MCF 10A (cell line): ENCODE measurements at regions not wholly inside any gene's neighbourhood (a gene's known extent, or its start where the extent isn't known, plus 50 kb on each side); places are given as distances from the start of the nearest gene placed in this dataset.

Experiments
- BruUV-seq: library from RNA; stranded (reverse); fragments of 400-500 nt; replicated peaks from 2 replicates; lab custom pipeline; 2021; lab: Mats Ljungman, UMichigan
- CTCF ChIA-PET: fragments of 300-600 bp; sonication (Branson Sonifier 250); formaldehyde crosslinking; extraction: SDS; loops from one replicate; lab custom pipeline; 2021; ENCODE audit warnings: antibody characterized with exemption, inconsistent platforms; lab: Yijun Ruan, JAX
- POLR2A ChIA-PET: fragments of 300-600, 350-650 bp; sonication (Branson Sonifier 250); formaldehyde crosslinking; extraction: SDS; loops from one replicate; lab custom pipeline; 2020; ENCODE audit warnings: antibody characterized with exemption, inconsistent platforms; lab: Yijun Ruan, JAX
- DNase-seq: peaks from one replicate; pipeline ENCODE4 v3.0.0-alpha.2; 2018; ENCODE audit not compliant: unreplicated experiment
- H3K27ac Mint-ChIP-seq: one replicate; pipeline ENCODE4 v1.8.0; 2022; ENCODE audit warnings: mild to moderate bottlenecking, low read depth, mixed read lengths; ENCODE audit not compliant: unreplicated experiment
- H3K27me3 Mint-ChIP-seq: one replicate; pipeline ENCODE4 v1.8.0; 2022; ENCODE audit warnings: mixed read lengths; ENCODE audit not compliant: insufficient read depth, unreplicated experiment
- H3K36me3 Mint-ChIP-seq: one replicate; pipeline ENCODE4 v1.8.0; 2022; ENCODE audit warnings: mild to moderate bottlenecking, moderate library complexity, mixed read lengths; ENCODE audit not compliant: insufficient read depth, unreplicated experiment
- H3K4me1 Mint-ChIP-seq: one replicate; pipeline ENCODE4 v1.8.0; 2022; ENCODE audit warnings: mixed read lengths; ENCODE audit not compliant: insufficient read depth, unreplicated experiment
- H3K4me3 Mint-ChIP-seq: one replicate; pipeline ENCODE4 v1.8.0; 2022; ENCODE audit warnings: mild to moderate bottlenecking, moderate library complexity, mixed read lengths; ENCODE audit not compliant: unreplicated experiment
- H3K9me3 Mint-ChIP-seq: one replicate; pipeline ENCODE4 v1.8.0; 2022; ENCODE audit warnings: mixed read lengths; ENCODE audit not compliant: unreplicated experiment
- CTCF ChIP-seq: fragments of 200-600 bp; IDR thresholded peaks from one replicate; pipeline ENCODE4 v1.8.0; 2022; ENCODE audit warnings: antibody characterized with exemption, mild to moderate bottlenecking; ENCODE audit not compliant: unreplicated experiment
- intact Hi-C: fragments of 100-400 bp; cut with micrococcal nuclease; formaldehyde crosslinking; loops from 2 replicates; pipeline ENCODE4 v1.14.1; 2022

- Mint-ChIP-seq H3K27ac (no peak overlapping the region), H3K27me3 (peaks cover 65% of the 10 kb centered on the region), H3K4me3 (no peak overlapping the region), H3K4me1 (peaks cover 9% of the 10 kb centered on the region), H3K9me3 (no peaks in the 10 kb centered on the region), H3K36me3 (no peaks in the 10 kb centered on the region)
- TF ChIP-seq CTCF, result no peak
- no TSS peak for BruUV-seq
- ChIA-PET CTCF (interaction anchor here (0.6 kb wide), 1 partner anchor 310 kb away, joined by 4 read pairs; no protein-coding TSS in a partner anchor), POLR2A (interaction anchor here (0.7 kb wide), 1 partner anchor 664 kb away, joined by 4 read pairs; no protein-coding TSS in a partner anchor)
- intact Hi-C loops, result no loop called here
- DNase-seq, result no peak
Observed at GRCh38 chrX:39227371-39227770, 426.1 kb downstream of the MID1IP1 start.

GRCh38 chrX:39238006-39238405 is 436.7 kb downstream of the MID1IP1 start:
- POLR2A ChIA-PET, result no interaction called here
- H3K4me1 Mint-ChIP-seq, result no peaks in the 10 kb centered on the region
- intact Hi-C loops, result no loop called here
- no peak for TF ChIP-seq CTCF
- no peak overlapping the region for H3K27ac Mint-ChIP-seq
- CTCF ChIA-PET, result no interaction called here
- H3K4me3 Mint-ChIP-seq, result no peak overlapping the region
- no peaks in the 10 kb centered on the region for H3K9me3 Mint-ChIP-seq
- H3K27me3 Mint-ChIP-seq, result peaks cover 58% of the 10 kb centered on the region
- DNase-seq, result no peak
- H3K36me3 Mint-ChIP-seq, result no peaks in the 10 kb centered on the region
- no TSS peak for BruUV-seq

- H3K4me3 Mint-ChIP-seq, result no peak overlapping the region
- no TSS peak for BruUV-seq
- no peaks in the 10 kb centered on the region for H3K9me3 Mint-ChIP-seq
- peaks cover 37% of the 10 kb centered on the region for H3K27me3 Mint-ChIP-seq
- no peaks in the 10 kb centered on the region for H3K4me1 Mint-ChIP-seq
- ChIA-PET CTCF (interaction anchor here (0.9 to 2.2 kb wide), 9 partner anchors 9 to 490 kb away, joined by 3 to 11 read pairs (median 6); no protein-coding TSS in a partner anchor), POLR2A (no interaction called here)
- peak; percentile 51 for DNase-seq
- intact Hi-C loops, result loop anchor here (1.0 kb wide), 2 partner anchors 90 to 488 kb away; no protein-coding TSS in a partner anchor
- peak; percentile 37 for TF ChIP-seq CTCF
- H3K36me3 Mint-ChIP-seq, result no peaks in the 10 kb centered on the region
- no peak overlapping the region for H3K27ac Mint-ChIP-seq
Observed at GRCh38 chrX:39242187-39242586, 440.9 kb downstream of the MID1IP1 start.

GRCh38 chrX:39244147-39244546 is 442.9 kb downstream of the MID1IP1 start:
- no peaks in the 10 kb centered on the region for H3K9me3 Mint-ChIP-seq
- H3K27ac Mint-ChIP-seq, result no peak overlapping the region
- intact Hi-C loops, result no loop called here
- ChIA-PET POLR2A (no interaction called here), CTCF (interaction anchor here (1.5 kb wide), 1 partner anchor 17 kb away, joined by 3 read pairs; no protein-coding TSS in a partner anchor)
- peaks cover 5% of the 10 kb centered on the region for H3K36me3 Mint-ChIP-seq
- H3K27me3 Mint-ChIP-seq, result peaks cover 48% of the 10 kb centered on the region
- H3K4me1 Mint-ChIP-seq, result no peaks in the 10 kb centered on the region
- TF ChIP-seq CTCF, result no peak
- H3K4me3 Mint-ChIP-seq, result no peak overlapping the region
- DNase-seq, result no peak
- no TSS peak for BruUV-seq
